ENCODE measurements at regions not wholly inside any gene's neighbourhood (a gene's known extent, or its start where the extent isn't known, plus 50 kb on each side); places are given as distances from the start of the nearest gene placed in this dataset.
"Not testable (repeated sequence)": the region's sequence is repeated elsewhere in the genome, so short reads cannot be mapped to it uniquely, and the experiment has no call there.

GRCh38 chr21:9030141-9030665, 1491.2 kb upstream of the TPTE start:
- TF ChIP-seq, protein P1, sequence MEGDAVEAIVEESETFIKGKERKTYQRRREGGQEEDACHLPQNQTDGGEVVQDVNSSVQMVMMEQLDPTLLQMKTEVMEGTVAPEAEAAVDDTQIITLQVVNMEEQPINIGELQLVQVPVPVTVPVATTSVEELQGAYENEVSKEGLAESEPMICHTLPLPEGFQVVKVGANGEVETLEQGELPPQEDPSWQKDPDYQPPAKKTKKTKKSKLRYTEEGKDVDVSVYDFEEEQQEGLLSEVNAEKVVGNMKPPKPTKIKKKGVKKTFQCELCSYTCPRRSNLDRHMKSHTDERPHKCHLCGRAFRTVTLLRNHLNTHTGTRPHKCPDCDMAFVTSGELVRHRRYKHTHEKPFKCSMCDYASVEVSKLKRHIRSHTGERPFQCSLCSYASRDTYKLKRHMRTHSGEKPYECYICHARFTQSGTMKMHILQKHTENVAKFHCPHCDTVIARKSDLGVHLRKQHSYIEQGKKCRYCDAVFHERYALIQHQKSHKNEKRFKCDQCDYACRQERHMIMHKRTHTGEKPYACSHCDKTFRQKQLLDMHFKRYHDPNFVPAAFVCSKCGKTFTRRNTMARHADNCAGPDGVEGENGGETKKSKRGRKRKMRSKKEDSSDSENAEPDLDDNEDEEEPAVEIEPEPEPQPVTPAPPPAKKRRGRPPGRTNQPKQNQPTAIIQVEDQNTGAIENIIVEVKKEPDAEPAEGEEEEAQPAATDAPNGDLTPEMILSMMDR (IDR thresholded peaks at IDR 0.05): not testable (repeated sequence)
- not testable (repeated sequence) for TF ChIP-seq POLR2A (IDR thresholded peaks at IDR 0.05)
